ENCODE measurements at regions not wholly inside any gene's neighbourhood (a gene's known extent, or its start where the extent isn't known, plus 50 kb on each side); places are given as distances from the start of the nearest gene placed in this dataset.

GRCh38 chr3:182117131-182117530 is 405.4 kb downstream of the SOX2 start:
- no peak for TF ChIP-seq CTCF (IDR thresholded peaks at IDR 0.05)
- TF ChIP-seq POLR2AphosphoS5 (IDR thresholded peaks at IDR 0.05; ENCODE audit: insufficient read depth in 1 of 2, low read depth in 1 of 2) = no peak

Measured in vagina (tissue), 2 donors.